Glutamatergic neuron (in vitro differentiated cells): ENCODE measurements at regions not wholly inside any gene's neighbourhood (a gene's known extent, or its start where the extent isn't known, plus 50 kb on each side); places are given as distances from the start of the nearest gene placed in this dataset.

Experiments used
- DNase-seq: peaks from one replicate; pipeline ENCODE4 v3.0.0; 2022
- H3K27ac Mint-ChIP-seq: one replicate; pipeline ENCODE4 v1.8.0; 2020; ENCODE audit warnings: mild to moderate bottlenecking, mixed read lengths, inconsistent platforms; ENCODE audit not compliant: unreplicated experiment
- H3K27me3 Mint-ChIP-seq: one replicate; pipeline ENCODE4 v1.8.0; 2020; ENCODE audit warnings: mild to moderate bottlenecking, moderate library complexity, mixed read lengths, inconsistent platforms; ENCODE audit not compliant: unreplicated experiment
- H3K36me3 Mint-ChIP-seq: one replicate; pipeline ENCODE4 v1.8.0; 2020; ENCODE audit warnings: mild to moderate bottlenecking, mixed read lengths, inconsistent platforms; ENCODE audit not compliant: unreplicated experiment
- H3K4me1 Mint-ChIP-seq: one replicate; pipeline ENCODE4 v1.8.0; 2020; ENCODE audit warnings: mild to moderate bottlenecking, low read depth, mixed read lengths, inconsistent platforms; ENCODE audit not compliant: unreplicated experiment
- H3K4me3 Mint-ChIP-seq: one replicate; pipeline ENCODE4 v1.8.0; 2020; ENCODE audit warnings: mild to moderate bottlenecking, mixed read lengths, inconsistent platforms; ENCODE audit not compliant: unreplicated experiment
- H3K9me3 Mint-ChIP-seq: one replicate; pipeline ENCODE4 v1.8.0; 2020; ENCODE audit warnings: mild to moderate bottlenecking, moderate library complexity, mixed read lengths, inconsistent platforms; ENCODE audit not compliant: unreplicated experiment
- TF ChIP-seq, protein P1 (sequence below): fragments of 200-600 bp; sonication (generic); IDR thresholded peaks from one replicate; pipeline ENCODE4 v1.5.0; 2021; ENCODE audit not compliant: partially characterized antibody, unreplicated experiment

GRCh38 chr10:65470986-65471385 is 1454.8 kb upstream of the LRRTM3 start:
- TF ChIP-seq, protein P1, sequence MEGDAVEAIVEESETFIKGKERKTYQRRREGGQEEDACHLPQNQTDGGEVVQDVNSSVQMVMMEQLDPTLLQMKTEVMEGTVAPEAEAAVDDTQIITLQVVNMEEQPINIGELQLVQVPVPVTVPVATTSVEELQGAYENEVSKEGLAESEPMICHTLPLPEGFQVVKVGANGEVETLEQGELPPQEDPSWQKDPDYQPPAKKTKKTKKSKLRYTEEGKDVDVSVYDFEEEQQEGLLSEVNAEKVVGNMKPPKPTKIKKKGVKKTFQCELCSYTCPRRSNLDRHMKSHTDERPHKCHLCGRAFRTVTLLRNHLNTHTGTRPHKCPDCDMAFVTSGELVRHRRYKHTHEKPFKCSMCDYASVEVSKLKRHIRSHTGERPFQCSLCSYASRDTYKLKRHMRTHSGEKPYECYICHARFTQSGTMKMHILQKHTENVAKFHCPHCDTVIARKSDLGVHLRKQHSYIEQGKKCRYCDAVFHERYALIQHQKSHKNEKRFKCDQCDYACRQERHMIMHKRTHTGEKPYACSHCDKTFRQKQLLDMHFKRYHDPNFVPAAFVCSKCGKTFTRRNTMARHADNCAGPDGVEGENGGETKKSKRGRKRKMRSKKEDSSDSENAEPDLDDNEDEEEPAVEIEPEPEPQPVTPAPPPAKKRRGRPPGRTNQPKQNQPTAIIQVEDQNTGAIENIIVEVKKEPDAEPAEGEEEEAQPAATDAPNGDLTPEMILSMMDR: no peak
- no peaks in the 10 kb centered on the region for H3K4me1 Mint-ChIP-seq
- no peaks in the 10 kb centered on the region for H3K27me3 Mint-ChIP-seq
- H3K9me3 Mint-ChIP-seq: no peaks in the 10 kb centered on the region
- no peaks in the 10 kb centered on the region for H3K36me3 Mint-ChIP-seq
- DNase-seq: no peak
- H3K4me3 Mint-ChIP-seq: no peak overlapping the region
- H3K27ac Mint-ChIP-seq: no peak overlapping the region

GRCh38 chr10:65482848-65483247 is 1443.0 kb upstream of the LRRTM3 start:
- Mint-ChIP-seq H3K4me3 (no peak overlapping the region), H3K9me3 (no peaks in the 10 kb centered on the region), H3K27me3 (no peaks in the 10 kb centered on the region), H3K4me1 (no peaks in the 10 kb centered on the region), H3K27ac (no peak overlapping the region), H3K36me3 (no peaks in the 10 kb centered on the region)
- no peak for DNase-seq
- TF ChIP-seq, protein P1: no peak

DNA sequence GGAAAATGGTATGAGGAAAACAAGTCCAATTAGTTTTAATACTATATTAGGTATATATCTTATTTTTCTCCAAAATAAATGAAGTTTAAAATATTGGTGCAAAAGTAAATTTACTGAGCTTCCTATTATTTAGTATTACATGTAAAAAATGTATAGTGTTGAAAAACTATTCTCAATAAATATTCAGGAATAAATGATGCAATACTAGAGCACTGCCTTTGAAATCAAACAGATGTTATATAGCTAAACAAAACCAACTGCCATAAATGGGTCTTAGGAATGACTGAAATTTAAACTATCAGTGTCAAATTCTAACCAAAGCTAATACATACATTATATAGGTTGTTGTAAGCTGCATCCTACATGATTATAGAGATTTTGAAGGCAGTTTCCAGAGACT is 1434.0 kb upstream of the LRRTM3 start:
- no peak for DNase-seq
- TF ChIP-seq, protein P1: no peak
- Mint-ChIP-seq H3K4me3 (no peak overlapping the region), H3K36me3 (no peaks in the 10 kb centered on the region), H3K4me1 (peaks cover 3% of the 10 kb centered on the region), H3K27me3 (no peaks in the 10 kb centered on the region), H3K27ac (no peak overlapping the region), H3K9me3 (no peaks in the 10 kb centered on the region)

- peaks cover 3% of the 10 kb centered on the region for H3K4me1 Mint-ChIP-seq
- H3K27ac Mint-ChIP-seq: no peak overlapping the region
- no peaks in the 10 kb centered on the region for H3K36me3 Mint-ChIP-seq
- H3K27me3 Mint-ChIP-seq: no peaks in the 10 kb centered on the region
- H3K4me3 Mint-ChIP-seq: no peak overlapping the region
- TF ChIP-seq, protein P1: no peak
- DNase-seq: no peak
- H3K9me3 Mint-ChIP-seq: no peaks in the 10 kb centered on the region
Observed at GRCh38 chr10:65496541-65496940, 1429.3 kb upstream of the LRRTM3 start.

- Mint-ChIP-seq H3K36me3 (no peaks in the 10 kb centered on the region), H3K4me3 (no peak overlapping the region), H3K27ac (no peak overlapping the region), H3K9me3 (no peaks in the 10 kb centered on the region), H3K27me3 (no peaks in the 10 kb centered on the region), H3K4me1 (no peaks in the 10 kb centered on the region)
- no peak for DNase-seq
- TF ChIP-seq, protein P1: no peak
Observed at GRCh38 chr10:65497837-65498236, 1428.0 kb upstream of the LRRTM3 start.
